PC-9 (cell line): ENCODE measurements at regions not wholly inside any gene's neighbourhood (a gene's known extent, or its start where the extent isn't known, plus 50 kb on each side); places are given as distances from the start of the nearest gene placed in this dataset.
A peak's percentile ranks its signal among the peaks of the same experiment; 100 is the strongest.

Source experiments
- BruUV-seq: library from RNA; stranded (reverse); fragments of 400-500 nt; replicated peaks from 2 replicates; lab custom pipeline; 2021; lab: Mats Ljungman, UMichigan
- CTCF ChIA-PET: fragments of 300-600 bp; sonication (Branson Sonifier 250); formaldehyde crosslinking; loops from one replicate; lab custom pipeline; 2022; ENCODE audit warnings: antibody characterized with exemption; lab: Charles Lee
- POLR2A ChIA-PET: fragments of 300-600 bp; sonication (Branson Sonifier 250); formaldehyde crosslinking; loops from one replicate; lab custom pipeline; 2022; ENCODE audit warnings: antibody characterized with exemption; ENCODE audit not compliant: unreplicated experiment; lab: Charles Lee
- DNase-seq, 2 experiments: peaks; one replicate each; pipeline versions ENCODE4 v3.0.0 to v3.0.0-alpha.2; 2015 to 2022; ENCODE audit warnings: mixed read lengths in 1 of 2
- H2AFZ ChIP-seq: fragments of 200-600 bp; sonication (generic); 2 replicates; pipeline ENCODE4 v1.8.1; 2017; ENCODE audit warnings: antibody characterized with exemption
- H3F3A ChIP-seq: fragments of 200-600 bp; sonication (generic); 2 replicates; pipeline ENCODE4 v1.8.1; 2017; ENCODE audit warnings: antibody characterized with exemption, mild to moderate bottlenecking, low read depth; ENCODE audit not compliant: insufficient read depth
- H3K27ac ChIP-seq: fragments of 200-600 bp; sonication (generic); 2 replicates; pipeline ENCODE4 v1.6.1; 2016; ENCODE audit warnings: mixed run types
- H3K27me3 ChIP-seq: fragments of 200-600 bp; sonication (generic); 2 replicates; pipeline ENCODE4 v1.6.1; 2016; ENCODE audit warnings: low read depth, mixed run types; ENCODE audit not compliant: insufficient read depth
- H3K36me3 ChIP-seq: fragments of 200-600 bp; sonication (generic); 2 replicates; pipeline ENCODE4 v1.6.1; 2016; ENCODE audit warnings: low read depth, mixed run types
- H3K4me1 ChIP-seq: fragments of 200-600 bp; sonication (generic); replicated peaks from 2 replicates; pipeline ENCODE4 v1.6.1; 2016; ENCODE audit warnings: mixed run types; ENCODE audit not compliant: insufficient read depth
- H3K4me2 ChIP-seq: fragments of 200-600 bp; sonication (generic); 2 replicates; pipeline ENCODE4 v1.6.1; 2017; ENCODE audit warnings: mixed run types
- H3K4me3 ChIP-seq: fragments of 200-600 bp; sonication (generic); 2 replicates; pipeline ENCODE4 v1.6.1; 2016; ENCODE audit warnings: mixed run types
- H3K79me2 ChIP-seq: fragments of 200-600 bp; sonication (generic); 2 replicates; pipeline ENCODE4 v1.6.1; 2017; ENCODE audit warnings: low read depth, mixed run types
- H3K9me2 ChIP-seq: fragments of 200-600 bp; sonication (generic); 2 replicates; pipeline ENCODE4 v1.8.1; 2017; ENCODE audit warnings: mild to moderate bottlenecking; ENCODE audit not compliant: insufficient read depth
- H3K9me3 ChIP-seq: fragments of 200-600 bp; sonication (generic); 2 replicates; pipeline ENCODE4 v1.8.1; 2016; ENCODE audit warnings: low read depth; ENCODE audit not compliant: insufficient read depth
- H4K20me1 ChIP-seq: fragments of 200-600 bp; sonication (generic); 2 replicates; pipeline ENCODE4 v1.8.1; 2017; ENCODE audit not compliant: insufficient read depth
- CTCF ChIP-seq: fragments of 200-600 bp; sonication (generic); conservative IDR thresholded peaks from 2 replicates; pipeline ENCODE4 v1.6.1; 2017; ENCODE audit warnings: mixed run types, antibody characterized with exemption, mild to moderate bottlenecking, moderate library complexity
- EZH2 ChIP-seq: fragments of 200-600 bp; sonication (generic); IDR thresholded peaks from 2 replicates; pipeline ENCODE4 v1.8.0; 2017; ENCODE audit warnings: antibody characterized with exemption, low read depth
- intact Hi-C: fragments of 100-400 bp; cut with micrococcal nuclease; formaldehyde crosslinking; loops from one replicate; pipeline ENCODE4 v1.10.0; 2022; ENCODE audit not compliant: unreplicated experiment

- Histone ChIP-seq H3K4me3 (no peak overlapping the region), H3K9me2 (no peaks in the 10 kb centered on the region), H3K4me2 (0 out of 2 replicates have a peak overlapping the region, but pooled peaks have one; percentile 23), H3K79me2 (no peaks in the 10 kb centered on the region), H3F3A (peaks cover 12% of the 10 kb centered on the region; the same call in 1 of the 2 replicates), H3K9me3 (no peaks in the 10 kb centered on the region), H3K4me1 (peaks cover 20% of the 10 kb centered on the region), H3K27ac (no peak overlapping the region), H3K36me3 (no peaks in the 10 kb centered on the region), H2AFZ (no peak overlapping the region), H4K20me1 (peaks cover 4% of the 10 kb centered on the region; the same call in 1 of the 2 replicates), H3K27me3 (no peaks in the 10 kb centered on the region)
- ChIA-PET POLR2A (no interaction called here), CTCF (no interaction called here)
- BruUV-seq: no TSS peak
- TF ChIP-seq CTCF: no peak
- DNase-seq: no peak
- intact Hi-C loops: no loop called here
Observed at GRCh38 chr17:43327421-43327820, 71.4 kb upstream of the ARL4D start.

DNA sequence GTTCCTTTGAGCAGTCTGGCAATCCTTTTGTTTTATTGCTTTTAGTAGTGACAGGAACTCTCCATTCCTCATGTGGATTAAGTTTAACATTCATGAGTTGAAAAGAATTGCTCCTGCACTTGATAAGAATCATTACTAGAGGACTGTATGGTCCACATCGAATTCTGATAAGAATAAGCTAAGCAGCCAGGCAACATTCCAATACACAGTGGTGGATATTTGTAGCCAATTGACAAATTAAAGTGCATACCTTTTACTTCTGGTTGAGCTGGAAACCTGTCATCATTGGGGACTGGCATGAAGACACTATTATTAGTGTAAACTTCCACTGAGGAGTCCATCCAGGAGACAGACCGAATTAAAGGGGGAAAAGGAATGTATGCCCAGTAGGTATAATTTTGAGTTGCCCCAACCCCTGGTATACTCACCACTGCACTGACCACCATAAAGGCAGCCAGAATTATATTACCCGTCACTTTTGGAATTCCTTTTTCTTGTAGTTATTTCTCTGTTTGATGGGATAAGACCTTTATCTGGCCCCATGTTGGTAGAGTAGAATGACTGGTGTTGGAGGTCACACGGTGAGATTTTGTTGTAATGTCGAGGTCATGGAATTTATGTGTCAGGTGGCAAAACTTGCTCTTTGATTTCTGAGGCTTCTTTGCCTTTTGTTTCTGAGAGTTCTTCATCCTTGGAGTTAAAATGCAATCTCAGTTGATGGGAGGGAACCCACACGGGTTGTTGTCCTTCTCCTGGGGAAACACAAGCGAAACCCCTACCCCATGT lies 72.1 kb upstream of the ARL4D start:
- H3K79me2 ChIP-seq: no peaks in the 10 kb centered on the region
- POLR2A ChIA-PET: no interaction called here
- H3K4me2 ChIP-seq: no peak overlapping the region
- no peaks in the 10 kb centered on the region for H3K36me3 ChIP-seq
- H2AFZ ChIP-seq: no peak overlapping the region
- CTCF ChIA-PET: no interaction called here
- no peaks in the 10 kb centered on the region for H3K9me3 ChIP-seq
- H3F3A ChIP-seq: peaks cover 12% of the 10 kb centered on the region; the same call in 1 of the 2 replicates
- TF ChIP-seq CTCF (no peak), EZH2 (no peak)
- no peak overlapping the region for H3K4me3 ChIP-seq
- no TSS peak for BruUV-seq
- H3K27ac ChIP-seq: no peak overlapping the region
- peak in 1 of 2 experiments; percentile 39 for DNase-seq
- H3K9me2 ChIP-seq: no peaks in the 10 kb centered on the region
- no peaks in the 10 kb centered on the region for H3K27me3 ChIP-seq
- H4K20me1 ChIP-seq: peaks cover 4% of the 10 kb centered on the region; the same call in 1 of the 2 replicates
- H3K4me1 ChIP-seq: peaks cover 20% of the 10 kb centered on the region
- intact Hi-C loops: no loop called here

- BruUV-seq: no TSS peak
- Histone ChIP-seq H2AFZ (no peak overlapping the region), H3K27me3 (no peaks in the 10 kb centered on the region), H3K9me2 (no peaks in the 10 kb centered on the region), H3F3A (peaks cover 12% of the 10 kb centered on the region; the same call in 1 of the 2 replicates), H3K4me2 (no peak overlapping the region), H3K4me1 (peaks cover 20% of the 10 kb centered on the region), H3K79me2 (no peaks in the 10 kb centered on the region), H3K27ac (no peak overlapping the region), H4K20me1 (peaks cover 4% of the 10 kb centered on the region; the same call in 1 of the 2 replicates), H3K36me3 (no peaks in the 10 kb centered on the region), H3K4me3 (no peak overlapping the region), H3K9me3 (0 out of 2 replicates have a peak, but pooled peaks cover 4% of the 10 kb centered on the region)
- no peak for DNase-seq
- intact Hi-C loops: no loop called here
- ChIA-PET CTCF (no interaction called here), POLR2A (no interaction called here)
- TF ChIP-seq CTCF: no peak
- no peak for TF ChIP-seq EZH2
Observed at GRCh38 chr17:43324205-43324893, 74.4 kb upstream of the ARL4D start.
